CD4-positive, alpha-beta T cell treated with Interleukin-4 for 1 hour (primary cell): ENCODE measurements at regions not wholly inside any gene's neighbourhood (a gene's known extent, or its start where the extent isn't known, plus 50 kb on each side); places are given as distances from the start of the nearest gene placed in this dataset.

Source experiments
- DNase-seq, 2 donors: peaks; one replicate each; pipeline ENCODE4 v3.0.0-alpha.2; 2020 to 2022

- DNase-seq: peak; percentile 36 to 71
Measured at GRCh38 chr10:8438603-8439002, 384.1 kb downstream of the GATA3 start.

GRCh38 chr10:8439040-8439439 lies 384.6 kb downstream of the GATA3 start:
- DNase-seq: no peak

- peak; percentile 48 to 52 for DNase-seq
Measured at GRCh38 chr10:8444630-8445029, 390.1 kb downstream of the GATA3 start.

GRCh38 chr10:8445353-8445752 lies 390.9 kb downstream of the GATA3 start:
- no peak for DNase-seq

- DNase-seq: no peak
Measured at GRCh38 chr10:8449909-8450308, 395.4 kb downstream of the GATA3 start.

- DNase-seq: no peak
Measured at GRCh38 chr10:8453587-8453986, 399.1 kb downstream of the GATA3 start.

GRCh38 chr10:8454357-8454756 lies 399.9 kb downstream of the GATA3 start:
- no peak for DNase-seq

- no peak for DNase-seq
Measured at GRCh38 chr10:8455181-8455580, 400.7 kb downstream of the GATA3 start.

- no peak for DNase-seq
Measured at GRCh38 chr10:8456386-8456785, 401.9 kb downstream of the GATA3 start.

GRCh38 chr10:8460626-8461025 lies 406.1 kb downstream of the GATA3 start:
- DNase-seq: no peak

GRCh38 chr10:8462565-8462964 lies 408.1 kb downstream of the GATA3 start:
- no peak for DNase-seq

GRCh38 chr10:8463853-8464252 lies 409.4 kb downstream of the GATA3 start:
- DNase-seq: no peak

GRCh38 chr10:8468477-8468876 lies 414.0 kb downstream of the GATA3 start:
- DNase-seq: no peak

GRCh38 chr10:8473205-8473604 lies 418.7 kb downstream of the GATA3 start:
- DNase-seq: peak; percentile 33 to 66

GRCh38 chr10:8477300-8477699 lies 422.8 kb downstream of the GATA3 start:
- no peak for DNase-seq

- no peak for DNase-seq
Measured at GRCh38 chr10:8481718-8482504, 427.4 kb downstream of the GATA3 start.

- DNase-seq: no peak
Measured at GRCh38 chr10:8485032-8485431, 430.5 kb downstream of the GATA3 start.

- DNase-seq: no peak
Measured at GRCh38 chr10:8487346-8487745, 432.9 kb downstream of the GATA3 start.

- no peak for DNase-seq
Measured at GRCh38 chr10:8489232-8489631, 434.7 kb downstream of the GATA3 start.

GRCh38 chr10:8489823-8490222 lies 435.3 kb downstream of the GATA3 start:
- DNase-seq: no peak

GRCh38 chr10:8498290-8498689 lies 443.8 kb downstream of the GATA3 start:
- no peak for DNase-seq

- no peak for DNase-seq
Measured at GRCh38 chr10:8498881-8499280, 444.4 kb downstream of the GATA3 start.

GRCh38 chr10:8499312-8499711 lies 444.8 kb downstream of the GATA3 start:
- DNase-seq: no peak

- DNase-seq: no peak
Measured at GRCh38 chr10:8499752-8500390, 445.4 kb downstream of the GATA3 start.

- no peak for DNase-seq
Measured at GRCh38 chr10:8502573-8502972, 448.1 kb downstream of the GATA3 start.
